Inflammatory macrophage (primary cell): ENCODE measurements at regions not wholly inside any gene's neighbourhood (a gene's known extent, or its start where the extent isn't known, plus 50 kb on each side); places are given as distances from the start of the nearest gene placed in this dataset.
A peak's percentile ranks its signal among the peaks of the same experiment; 100 is the strongest.
"Not testable (repeated sequence)": the region's sequence is repeated elsewhere in the genome, so short reads cannot be mapped to it uniquely, and the experiment has no call there.

Experiments
- DNase-seq, 2 donors: peaks; one replicate each; pipeline ENCODE4 v3.0.0-alpha.2; 2020 to 2022

DNA sequence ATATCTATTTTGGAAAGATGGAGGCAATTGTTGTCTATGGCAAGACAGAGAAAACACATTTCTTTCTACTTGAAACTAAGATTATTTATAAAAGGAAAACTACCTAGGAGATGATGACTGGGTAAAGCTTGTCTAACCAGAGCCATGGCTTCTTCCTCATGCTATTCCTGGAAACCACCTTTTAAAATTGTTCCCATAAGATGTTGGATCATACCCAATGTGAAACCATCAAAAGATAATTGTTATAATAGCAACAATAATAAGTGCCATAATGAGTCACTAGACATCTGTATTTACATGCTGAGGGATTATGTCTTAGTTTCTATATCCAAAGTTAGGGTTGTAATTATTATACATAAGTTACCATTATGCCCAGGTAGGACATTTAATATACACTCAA lies 428.4 kb downstream of the KCNJ2 start:
- DNase-seq, result no peak

DNA sequence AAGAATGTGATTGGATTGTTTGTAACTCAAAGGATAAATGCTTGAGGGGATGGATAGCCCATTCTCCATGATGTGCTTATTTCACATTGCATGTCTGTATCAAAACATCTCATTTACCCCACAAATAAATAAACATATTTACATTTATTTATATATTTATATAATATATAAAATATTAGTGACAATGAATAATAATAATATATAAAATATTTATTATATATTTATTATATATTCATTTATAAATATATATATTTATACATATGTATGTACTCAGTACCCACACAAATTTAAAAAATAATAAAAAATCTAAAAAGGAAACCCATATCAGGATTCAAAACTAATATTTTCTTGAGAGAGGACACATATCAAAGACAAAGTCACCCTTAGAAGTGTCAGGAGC lies 429.9 kb downstream of the KCNJ2 start:
- no peak for DNase-seq

DNA sequence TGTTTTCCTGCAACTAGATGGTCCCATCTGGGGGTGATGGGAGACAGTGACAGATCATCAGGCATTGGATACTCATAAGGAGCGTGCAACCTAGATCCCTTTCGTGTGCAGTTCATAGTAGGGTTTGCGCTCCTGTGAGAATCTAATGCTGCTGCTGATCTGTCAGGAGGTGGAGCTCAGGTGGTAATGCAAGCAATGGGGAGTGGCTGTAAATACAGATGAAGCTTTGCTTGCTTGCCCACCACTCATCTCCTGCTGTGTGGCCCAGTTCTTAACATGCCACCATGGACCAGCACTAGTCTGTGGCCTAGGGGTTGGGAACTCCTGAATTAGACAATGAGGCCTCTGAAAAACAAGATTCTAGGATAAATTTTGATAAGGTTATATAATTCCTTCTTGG lies 430.6 kb downstream of the KCNJ2 start:
- DNase-seq, result not testable (repeated sequence)

DNA sequence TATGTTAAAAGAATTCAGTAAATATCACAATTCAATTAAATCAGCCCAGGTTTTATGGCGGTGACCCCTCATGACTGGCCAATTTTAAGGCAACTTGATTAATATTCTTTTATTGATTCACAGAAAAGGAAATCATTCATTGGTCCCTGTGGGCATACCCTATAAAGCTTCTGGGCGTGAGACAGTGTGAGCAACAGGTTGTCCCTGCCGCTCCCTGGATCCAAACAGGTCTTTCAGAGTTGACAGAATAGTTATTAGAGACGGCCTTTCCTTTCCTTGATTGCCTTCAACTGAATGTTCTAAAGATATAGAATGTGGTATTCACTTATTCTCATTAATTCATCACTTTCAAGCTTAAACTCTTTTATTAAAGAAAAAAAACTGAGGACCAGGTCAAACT lies 433.9 kb downstream of the KCNJ2 start:
- DNase-seq, result no peak

DNA sequence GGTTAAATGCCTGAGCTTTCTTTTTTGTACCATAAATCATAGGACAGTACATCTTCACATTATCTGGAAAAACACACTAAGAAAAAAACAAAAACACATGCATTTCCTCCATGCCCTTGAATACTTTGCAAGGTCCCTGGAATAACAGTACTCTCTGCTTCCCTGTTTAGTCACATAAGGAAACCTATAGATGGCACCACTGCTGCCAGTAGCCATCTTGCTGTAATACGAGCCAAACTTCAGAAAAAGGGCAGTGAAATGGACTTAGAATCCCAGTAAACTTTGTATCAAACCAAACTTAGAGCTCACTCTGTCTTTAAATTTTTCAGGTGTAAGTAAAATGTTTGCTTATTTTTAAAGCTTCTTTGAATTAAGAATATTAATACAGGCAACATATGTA lies 435.5 kb downstream of the KCNJ2 start:
- no peak for DNase-seq

DNA sequence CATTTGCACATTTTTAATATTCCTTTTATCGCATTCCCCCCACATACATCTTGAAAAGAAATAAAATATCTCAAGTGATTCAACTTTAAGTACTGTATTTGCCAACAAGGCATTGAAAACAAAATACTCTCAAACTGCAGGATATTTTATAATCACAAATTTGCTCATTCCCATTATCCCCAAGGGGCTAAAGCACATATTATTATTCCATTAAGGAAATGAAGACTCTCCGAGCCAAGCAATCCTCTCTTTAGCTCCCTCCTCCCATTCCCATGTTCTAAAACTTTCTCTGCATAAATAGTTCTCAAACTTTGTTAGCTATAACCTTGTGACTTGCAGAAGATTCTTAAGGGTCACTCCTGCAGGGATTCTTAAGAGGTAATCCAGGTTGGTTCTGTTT lies 436.8 kb downstream of the KCNJ2 start:
- DNase-seq, result no peak

DNA sequence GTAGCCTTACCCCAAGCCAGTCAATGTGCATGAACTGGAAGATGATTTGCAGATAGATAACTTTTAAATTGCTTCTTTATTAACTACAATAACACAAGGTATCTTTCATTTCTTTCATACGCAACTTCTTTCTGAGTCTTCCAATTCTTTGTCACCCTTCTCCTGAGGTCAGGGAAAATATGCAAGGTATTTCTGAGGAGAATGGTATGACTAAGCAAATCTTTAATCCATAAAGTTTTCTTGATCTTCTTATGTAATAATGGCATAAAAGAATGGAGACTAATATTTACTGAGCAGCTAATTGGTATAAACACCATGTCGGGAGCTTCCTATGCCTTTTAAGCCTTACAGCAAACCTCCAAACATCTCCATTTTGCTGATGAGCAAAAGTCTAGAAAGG lies 438.9 kb downstream of the KCNJ2 start:
- DNase-seq, result no peak

DNA sequence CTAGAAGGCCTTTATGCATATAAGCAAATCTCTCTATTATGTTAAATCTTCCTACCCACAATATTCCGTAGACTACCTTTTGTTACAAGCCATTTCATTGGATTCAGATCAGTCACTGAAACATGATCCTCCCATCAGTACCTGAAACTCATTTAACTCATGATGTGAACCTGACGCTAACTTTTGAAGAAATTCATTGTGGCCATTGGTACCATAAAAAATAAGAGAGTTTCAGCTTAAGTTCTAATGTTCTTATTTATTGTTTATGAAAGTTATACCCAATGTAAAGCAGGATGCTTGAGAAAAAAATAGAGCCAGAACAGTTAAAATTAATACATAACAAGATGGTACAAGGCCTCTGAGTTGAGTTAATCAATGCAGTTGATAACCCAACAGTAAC lies 439.6 kb downstream of the KCNJ2 start:
- no peak for DNase-seq

DNA sequence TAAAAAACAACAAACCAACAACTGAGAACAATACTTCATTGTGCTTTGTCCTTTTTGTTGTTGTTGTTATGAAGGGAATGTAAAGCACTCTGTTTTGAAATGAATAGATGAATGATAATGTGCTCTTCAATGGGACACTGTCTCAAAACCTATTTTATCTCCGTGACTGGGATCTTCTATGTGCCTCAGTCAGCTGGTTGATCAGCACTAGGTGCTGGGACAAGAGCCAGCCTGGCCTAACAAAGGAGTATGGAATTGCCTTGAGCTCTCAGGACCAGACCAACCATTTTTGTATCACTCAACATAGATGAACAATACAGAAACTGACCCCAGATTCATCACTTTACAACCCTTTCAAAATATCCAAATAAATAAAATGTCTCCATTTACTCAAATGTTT lies 440.2 kb downstream of the KCNJ2 start:
- no peak for DNase-seq

DNA sequence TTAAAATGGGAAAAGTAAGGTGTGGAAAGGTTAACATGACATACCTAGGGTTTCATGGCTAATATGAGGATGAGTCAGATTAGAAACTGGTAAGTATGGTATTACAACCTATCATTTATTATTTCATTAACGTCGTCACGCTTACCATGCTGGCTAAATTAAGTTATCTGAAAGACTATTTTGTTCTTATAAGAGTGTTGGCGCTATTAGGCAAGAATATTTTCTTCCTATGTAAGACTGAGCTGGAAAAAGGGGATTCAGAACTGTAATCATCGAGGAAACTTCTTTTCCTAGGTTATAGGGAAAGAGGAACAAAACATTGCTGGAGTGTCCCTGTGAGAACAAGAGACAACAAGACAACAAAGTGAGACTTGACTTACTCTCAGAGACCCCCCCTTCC lies 440.8 kb downstream of the KCNJ2 start:
- DNase-seq, result no peak

DNA sequence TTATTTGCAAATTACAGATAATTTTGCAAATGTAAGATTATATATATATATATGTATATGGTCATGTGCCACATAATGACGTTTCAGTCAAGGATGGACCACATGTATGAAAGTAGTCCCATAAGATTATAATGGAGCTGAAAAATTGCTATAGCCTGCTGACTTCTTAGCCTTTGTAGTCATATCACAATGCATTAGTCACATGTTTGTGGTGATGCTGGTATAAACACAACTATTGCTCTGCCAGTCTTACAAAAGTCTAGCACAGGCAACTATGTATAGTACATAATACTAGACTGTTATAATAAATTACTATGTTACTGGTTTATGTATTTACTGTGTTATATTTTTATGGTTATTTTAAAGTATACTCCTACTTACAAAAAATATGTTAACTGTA lies 444.3 kb downstream of the KCNJ2 start:
- DNase-seq, result no peak

DNA sequence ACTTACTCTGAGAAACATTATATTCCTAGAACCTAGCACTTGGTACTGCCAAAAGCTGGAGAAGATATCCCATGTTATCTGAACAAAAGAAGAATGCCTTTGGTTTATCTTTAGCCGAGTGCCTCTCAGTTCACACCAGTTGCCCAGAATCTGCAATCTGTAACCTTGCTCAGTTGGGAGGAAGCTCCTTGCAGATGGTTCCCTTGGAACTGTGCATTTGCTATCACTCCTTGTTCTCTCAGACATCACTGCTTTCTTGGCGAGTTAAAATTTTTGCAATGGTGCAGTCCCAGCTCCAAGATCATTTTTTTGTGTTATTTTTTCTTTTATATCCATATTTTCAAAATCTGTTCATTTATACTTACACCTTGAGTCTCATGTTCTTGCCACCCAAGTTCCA lies 446.5 kb downstream of the KCNJ2 start:
- no peak for DNase-seq

DNA sequence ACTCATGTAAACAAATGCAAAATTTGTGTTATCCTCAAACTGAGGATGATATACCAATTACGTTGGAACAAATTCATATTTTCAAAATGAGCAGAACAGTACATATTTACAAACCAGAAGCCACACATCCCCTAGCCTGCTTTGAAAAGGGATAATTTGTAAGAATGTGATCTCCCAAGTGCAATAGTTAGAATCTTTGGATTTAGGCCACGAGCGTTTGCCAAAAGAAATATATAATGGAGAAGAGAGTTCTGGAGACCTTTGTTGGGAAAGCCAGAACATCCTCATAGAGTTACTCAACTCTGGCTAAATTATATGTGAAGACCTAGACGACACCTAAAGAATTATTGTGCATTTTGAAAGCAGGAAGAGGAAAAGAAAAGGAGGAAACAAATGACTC lies 449.3 kb downstream of the KCNJ2 start:
- DNase-seq, result no peak

DNA sequence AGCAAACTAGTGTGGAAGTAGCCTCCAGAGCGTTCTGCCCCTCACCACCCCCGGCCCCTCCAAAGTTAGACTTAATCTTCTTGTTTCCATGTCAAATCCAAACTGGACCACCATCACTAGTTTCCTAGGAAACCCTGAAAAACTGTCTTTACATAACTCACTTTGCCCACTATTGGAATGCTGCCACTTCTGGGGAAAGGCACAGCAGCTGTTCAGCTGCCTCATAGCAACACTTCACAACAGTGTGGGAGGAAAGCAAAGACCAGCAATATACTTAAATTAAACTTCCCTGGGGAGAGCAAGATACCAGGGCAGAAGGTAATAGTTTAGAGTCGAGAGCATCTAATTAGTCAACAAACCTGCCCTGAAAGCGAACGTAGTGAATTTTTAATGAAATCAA lies 452.2 kb downstream of the KCNJ2 start:
- no peak for DNase-seq

DNA sequence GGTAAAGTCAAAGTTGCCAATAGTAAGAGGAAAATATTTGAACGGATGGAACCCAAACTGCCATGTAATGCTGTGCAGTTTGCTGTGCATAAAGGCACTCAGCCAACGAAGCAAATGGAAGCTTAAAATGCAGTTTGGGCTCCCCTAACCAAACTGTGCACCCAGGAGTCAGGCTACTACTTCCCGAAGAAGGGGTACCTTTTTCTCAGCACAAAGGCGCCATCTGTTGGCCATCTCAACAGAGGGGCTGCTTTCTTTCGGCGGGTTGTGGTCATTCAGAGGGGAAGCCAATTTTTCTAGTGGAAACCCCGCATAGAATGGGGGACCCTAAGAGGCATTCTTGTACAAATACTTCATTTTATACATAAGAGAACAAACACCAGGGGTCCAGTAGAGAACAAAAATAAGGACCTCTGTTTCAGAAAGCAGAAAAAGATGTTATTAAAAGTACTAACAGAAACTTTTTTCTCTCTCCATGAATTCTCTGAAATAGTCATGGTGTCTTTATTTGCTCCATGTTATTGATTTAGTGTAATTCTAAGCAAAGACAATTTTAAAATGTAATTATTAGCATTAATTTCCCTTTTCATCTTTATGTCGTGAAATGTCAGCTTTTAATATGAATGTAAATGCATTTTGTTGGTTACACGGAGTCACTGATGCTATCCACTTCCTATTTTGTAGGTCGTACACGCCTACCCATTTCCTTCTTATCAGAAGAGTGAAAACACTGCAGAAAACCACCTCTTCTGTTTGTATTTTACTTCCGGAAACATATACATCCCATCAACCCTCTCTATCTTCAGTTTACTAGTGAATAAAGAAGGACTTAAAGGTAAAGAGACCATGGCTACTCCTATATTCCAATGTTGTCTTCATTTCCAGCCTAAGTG lies 453.3 kb downstream of the KCNJ2 start:
- DNase-seq, result peak; percentile 39 to 56

DNA sequence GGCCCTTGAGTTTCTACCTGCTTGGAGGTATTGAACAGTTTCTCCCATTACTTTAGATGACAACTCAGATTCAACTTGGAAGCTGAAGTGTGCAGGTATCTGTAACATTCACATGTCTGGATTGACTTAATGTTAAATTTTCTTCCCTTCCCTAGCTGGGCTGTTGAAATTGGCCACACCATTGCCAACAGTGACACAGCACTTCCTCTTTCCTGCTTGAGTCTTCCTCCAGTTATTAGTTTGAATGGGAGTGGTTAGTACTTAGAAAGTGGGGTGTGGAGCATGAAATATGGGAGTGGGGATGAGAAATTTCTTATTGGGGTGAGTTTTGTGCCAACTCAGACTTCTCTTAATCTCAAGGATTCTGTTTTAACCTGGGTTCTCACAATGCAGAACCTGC lies 454.9 kb downstream of the KCNJ2 start:
- peak; percentile 60 to 70 for DNase-seq

DNA sequence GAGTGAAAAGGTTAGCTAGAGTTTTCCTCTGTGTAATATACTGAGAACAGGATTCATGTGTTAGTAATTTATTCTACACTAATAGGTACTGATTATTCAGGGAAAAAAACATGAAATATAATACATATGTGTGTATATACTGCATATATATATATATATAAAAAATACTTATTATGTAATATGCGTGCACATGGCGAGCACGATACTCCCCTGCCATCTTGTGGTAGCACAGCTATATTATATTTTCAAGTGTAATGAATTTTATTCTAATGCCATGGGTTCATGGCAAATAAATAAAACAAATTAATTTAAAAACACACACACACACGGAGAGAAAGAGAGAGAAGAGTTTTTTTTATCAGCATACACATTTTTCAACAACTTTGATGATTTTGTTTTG lies 460.6 kb downstream of the KCNJ2 start:
- DNase-seq, result peak; percentile 60

DNA sequence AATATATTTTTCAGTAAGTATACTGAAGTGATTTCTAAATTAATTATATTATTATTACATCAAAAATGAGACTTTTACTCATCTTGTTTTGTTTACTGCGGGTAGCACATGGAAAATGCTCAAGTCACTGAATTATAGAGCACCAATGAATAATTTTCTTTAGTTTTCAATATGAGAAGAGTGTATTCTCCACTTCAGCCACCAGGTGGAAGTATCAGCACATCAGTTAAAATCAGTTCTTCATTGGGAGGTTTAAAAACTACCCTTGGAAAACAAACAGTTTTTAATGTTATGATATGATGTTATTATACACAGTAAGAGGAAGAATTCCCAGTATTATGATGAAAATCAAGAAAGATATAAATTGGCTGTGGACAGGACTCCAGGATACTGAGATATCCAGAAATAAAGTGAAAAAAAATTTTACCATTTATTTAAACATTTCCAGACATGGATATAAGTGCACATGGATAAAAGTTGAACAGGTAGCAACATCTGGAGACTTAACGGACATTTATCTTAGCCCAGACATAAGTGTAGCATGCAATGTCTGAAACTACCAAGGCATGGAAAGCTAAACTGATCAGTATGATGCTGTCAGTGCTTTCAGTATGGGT lies 467.3 kb downstream of the KCNJ2 start:
- DNase-seq, result peak; percentile 51 to 55

DNA sequence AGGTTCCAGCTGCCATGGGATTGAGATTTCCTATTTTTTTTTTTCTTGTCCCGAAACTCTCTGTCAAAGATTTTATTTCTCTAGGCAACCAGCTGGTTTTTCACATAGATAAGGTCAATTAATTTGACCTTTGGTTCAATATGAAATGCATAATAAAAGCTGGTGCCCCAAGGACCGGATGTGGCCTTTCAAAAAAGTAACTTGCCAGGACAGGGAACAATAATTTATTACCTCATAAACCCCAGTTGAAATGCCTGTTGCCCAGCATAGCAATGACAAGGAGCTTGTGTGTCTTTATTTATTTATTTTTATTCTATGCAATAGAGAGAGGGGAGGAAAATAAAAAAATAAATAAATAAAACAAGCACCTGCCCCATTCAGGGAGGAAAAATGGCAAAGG lies 472.7 kb downstream of the KCNJ2 start:
- DNase-seq, result no peak

DNA sequence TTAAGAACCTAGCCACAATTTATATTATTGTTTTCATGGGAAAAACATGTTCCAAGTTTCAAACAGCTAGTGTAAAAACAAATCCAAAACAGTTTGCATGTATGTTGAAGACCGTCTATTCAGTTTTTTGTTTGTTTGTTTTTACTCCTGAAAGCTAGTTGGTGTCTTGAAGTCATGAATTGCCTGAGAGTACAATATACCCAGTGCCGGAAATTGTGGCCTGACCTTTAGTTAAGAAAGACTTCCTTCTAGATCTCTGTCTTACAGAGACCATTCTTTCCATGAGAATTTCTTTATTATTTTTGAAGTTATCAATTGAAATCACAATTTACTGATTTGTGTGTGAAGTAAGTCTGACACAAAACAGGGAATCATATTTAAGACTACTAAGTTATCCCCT lies 474.8 kb downstream of the KCNJ2 start:
- no peak for DNase-seq

DNA sequence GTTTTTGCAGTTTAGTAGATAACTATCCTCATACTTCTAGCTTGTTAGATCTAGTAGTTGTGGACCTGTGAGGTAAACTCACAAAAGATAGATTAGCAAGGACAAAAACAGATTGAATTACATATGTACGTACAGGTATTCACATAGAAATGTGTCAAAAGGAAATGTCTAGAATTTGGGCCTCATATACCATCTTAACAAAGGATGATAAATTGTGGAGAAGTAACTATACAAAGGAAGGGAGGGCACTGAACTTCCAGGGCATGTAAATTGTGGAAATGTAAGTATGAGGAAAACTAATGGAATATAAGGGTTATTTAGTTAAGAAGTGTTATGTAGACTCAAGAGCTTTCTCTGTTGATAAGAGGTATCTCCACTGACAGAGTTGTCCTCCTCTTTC lies 477.3 kb downstream of the KCNJ2 start:
- DNase-seq, result no peak

DNA sequence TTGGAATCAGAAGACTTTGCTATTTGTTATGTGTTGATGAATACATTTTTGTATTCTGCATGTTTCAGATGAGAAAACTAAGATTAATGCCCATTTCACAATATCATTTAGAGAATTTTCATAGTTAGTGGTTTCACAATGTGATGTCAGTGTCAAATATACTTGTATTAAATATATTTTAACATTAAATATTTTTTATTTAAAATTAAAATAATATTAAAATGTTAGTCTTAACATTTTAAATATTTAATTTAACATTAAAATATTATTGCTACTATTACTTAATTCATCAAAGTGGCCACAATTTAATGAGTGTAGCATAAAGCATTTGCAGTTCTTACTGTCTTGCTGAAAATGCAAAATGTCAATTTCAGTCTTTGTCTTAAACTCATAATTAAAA lies 478.8 kb downstream of the KCNJ2 start:
- DNase-seq, result no peak

DNA sequence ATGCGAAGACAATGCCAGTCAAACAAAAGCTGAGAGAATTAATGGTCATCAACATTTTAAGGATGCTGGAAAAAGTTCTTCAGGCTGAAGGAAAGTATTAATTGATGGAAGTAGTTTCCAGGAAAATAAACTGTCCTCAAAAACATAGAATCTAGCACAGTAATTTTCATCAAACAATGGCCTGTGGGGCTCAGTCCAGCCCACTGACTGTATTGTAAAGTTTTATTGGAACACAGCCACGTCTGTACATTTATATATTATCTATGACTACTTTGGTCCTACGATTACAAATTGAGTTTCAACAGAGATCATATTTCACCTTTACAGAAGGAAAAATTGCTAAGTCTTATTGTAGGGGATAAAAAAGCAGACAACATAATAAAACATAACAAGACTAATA lies 484.5 kb downstream of the KCNJ2 start:
- no peak for DNase-seq

DNA sequence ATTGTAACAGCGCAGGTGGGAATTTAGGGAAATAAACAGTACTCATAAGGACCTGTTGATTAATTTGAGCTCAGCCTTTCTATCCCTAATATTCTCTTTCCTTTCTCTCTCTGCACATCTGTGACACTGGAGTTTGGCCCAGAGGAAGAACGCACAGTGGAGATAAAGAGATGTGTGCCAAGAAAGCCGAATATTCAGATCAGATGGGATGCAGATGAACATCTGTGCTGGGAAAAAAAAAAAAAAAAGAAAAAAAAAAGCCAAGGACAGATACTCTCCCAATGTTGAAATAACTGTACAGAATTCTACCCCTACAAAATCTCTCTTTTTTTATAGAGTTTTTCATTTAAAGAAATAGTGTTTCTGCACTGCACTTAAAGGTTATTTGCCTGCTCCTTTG lies 485.4 kb downstream of the KCNJ2 start:
- no peak for DNase-seq
